ENCODE measurements at regions not wholly inside any gene's neighbourhood (a gene's known extent, or its start where the extent isn't known, plus 50 kb on each side); places are given as distances from the start of the nearest gene placed in this dataset.
"Not testable (repeated sequence)": the region's sequence is repeated elsewhere in the genome, so short reads cannot be mapped to it uniquely, and the experiment has no call there.

GRCh38 chr12:78359520-78359919, 505.1 kb upstream of the SYT1 start:
- in situ Hi-C loops (cut with HindIII; ENCODE audit: low pct_unique_long_range_greater_than_20kb, low sequenced_read_pairs), result no loop called here
- TF ChIP-seq JUND (IDR thresholded peaks at IDR 0.05; ENCODE audit: low read depth), result no peak
- DNase-seq (ENCODE audit: low read depth in 1 of 2, low spot score in 1 of 2), result no peak

- in situ Hi-C loops (cut with HindIII; ENCODE audit: low pct_unique_long_range_greater_than_20kb, low sequenced_read_pairs), result no loop called here
- TF ChIP-seq JUND (IDR thresholded peaks at IDR 0.05; ENCODE audit: low read depth), result no peak
- no peak for DNase-seq (ENCODE audit: low read depth in 1 of 2, low spot score in 1 of 2)
These were observed 502.9 kb upstream of the SYT1 start for GRCh38 chr12:78361683-78362082.

GRCh38 chr12:78371284-78371683, 493.3 kb upstream of the SYT1 start:
- no peak for TF ChIP-seq JUND (IDR thresholded peaks at IDR 0.05; ENCODE audit: low read depth)
- no peak for DNase-seq (ENCODE audit: low read depth in 1 of 2, low spot score in 1 of 2)
- in situ Hi-C loops (cut with HindIII; ENCODE audit: low pct_unique_long_range_greater_than_20kb, low sequenced_read_pairs), result no loop called here

- DNase-seq (ENCODE audit: low read depth in 1 of 2, low spot score in 1 of 2), result no peak
- no peak for TF ChIP-seq JUND (IDR thresholded peaks at IDR 0.05; ENCODE audit: low read depth)
These were observed 489.1 kb upstream of the SYT1 start for GRCh38 chr12:78375461-78375860.

GRCh38 chr12:78376257-78376656, 488.3 kb upstream of the SYT1 start:
- no peak for DNase-seq (ENCODE audit: low read depth in 1 of 2, low spot score in 1 of 2)
- in situ Hi-C loops (cut with HindIII; ENCODE audit: low pct_unique_long_range_greater_than_20kb, low sequenced_read_pairs), result no loop called here

More at GRCh38 chr12:78375461-78375860, 489.1 kb upstream of the SYT1 start:
- in situ Hi-C loops (cut with HindIII; ENCODE audit: low pct_unique_long_range_greater_than_20kb, low sequenced_read_pairs), result no loop called here

GRCh38 chr12:78379065-78379464, 485.5 kb upstream of the SYT1 start:
- DNase-seq (ENCODE audit: low read depth in 1 of 2, low spot score in 1 of 2); in situ Hi-C loops (cut with HindIII; ENCODE audit: low pct_unique_long_range_greater_than_20kb, low sequenced_read_pairs): not testable (repeated sequence)

More at GRCh38 chr12:78376257-78376656, 488.3 kb upstream of the SYT1 start:
- TF ChIP-seq JUND (IDR thresholded peaks at IDR 0.05; ENCODE audit: low read depth), result no peak

GRCh38 chr12:78383414-78383813, 481.2 kb upstream of the SYT1 start:
- DNase-seq (ENCODE audit: low read depth in 1 of 2, low spot score in 1 of 2), result no peak

GRCh38 chr12:78384541-78384940, 480.0 kb upstream of the SYT1 start:
- no peak for DNase-seq (ENCODE audit: low read depth in 1 of 2, low spot score in 1 of 2)
- no peak for TF ChIP-seq JUND (IDR thresholded peaks at IDR 0.05; ENCODE audit: low read depth)
- in situ Hi-C loops (cut with HindIII; ENCODE audit: low pct_unique_long_range_greater_than_20kb, low sequenced_read_pairs), result no loop called here

More at GRCh38 chr12:78383414-78383813, 481.2 kb upstream of the SYT1 start:
- in situ Hi-C loops (cut with HindIII; ENCODE audit: low pct_unique_long_range_greater_than_20kb, low sequenced_read_pairs), result no loop called here
- no peak for TF ChIP-seq JUND (IDR thresholded peaks at IDR 0.05; ENCODE audit: low read depth)

- no peak for TF ChIP-seq JUND (IDR thresholded peaks at IDR 0.05; ENCODE audit: low read depth)
- in situ Hi-C loops (cut with HindIII; ENCODE audit: low pct_unique_long_range_greater_than_20kb, low sequenced_read_pairs), result no loop called here
- DNase-seq (ENCODE audit: low read depth in 1 of 2, low spot score in 1 of 2), result no peak
These were observed 479.0 kb upstream of the SYT1 start for GRCh38 chr12:78385541-78385940.

- TF ChIP-seq JUND (IDR thresholded peaks at IDR 0.05; ENCODE audit: low read depth), result no peak
- in situ Hi-C loops (cut with HindIII; ENCODE audit: low pct_unique_long_range_greater_than_20kb, low sequenced_read_pairs), result no loop called here
- no peak for DNase-seq (ENCODE audit: low read depth in 1 of 2, low spot score in 1 of 2)
These were observed 477.7 kb upstream of the SYT1 start for GRCh38 chr12:78386871-78387270.

GRCh38 chr12:78387721-78388120, 476.9 kb upstream of the SYT1 start:
- in situ Hi-C loops (cut with HindIII; ENCODE audit: low pct_unique_long_range_greater_than_20kb, low sequenced_read_pairs), result no loop called here
- DNase-seq (ENCODE audit: low read depth in 1 of 2, low spot score in 1 of 2), result no peak
- TF ChIP-seq JUND (IDR thresholded peaks at IDR 0.05; ENCODE audit: low read depth), result no peak

- in situ Hi-C loops (cut with HindIII; ENCODE audit: low pct_unique_long_range_greater_than_20kb, low sequenced_read_pairs), result no loop called here
- no peak for DNase-seq (ENCODE audit: low read depth in 1 of 2, low spot score in 1 of 2)
- TF ChIP-seq JUND (IDR thresholded peaks at IDR 0.05; ENCODE audit: low read depth), result no peak
These were observed 476.1 kb upstream of the SYT1 start for GRCh38 chr12:78388461-78388860.

GRCh38 chr12:78390920-78391319, 473.7 kb upstream of the SYT1 start:
- in situ Hi-C loops (cut with HindIII; ENCODE audit: low pct_unique_long_range_greater_than_20kb, low sequenced_read_pairs), result no loop called here
- no peak for DNase-seq (ENCODE audit: low read depth in 1 of 2, low spot score in 1 of 2)
- no peak for TF ChIP-seq JUND (IDR thresholded peaks at IDR 0.05; ENCODE audit: low read depth)

GRCh38 chr12:78392918-78393317, 471.7 kb upstream of the SYT1 start:
- TF ChIP-seq JUND (IDR thresholded peaks at IDR 0.05; ENCODE audit: low read depth), result no peak
- peak in 1 of 2 experiments; percentile 53 for DNase-seq (ENCODE audit: low read depth in 1 of 2, low spot score in 1 of 2)
- in situ Hi-C loops (cut with HindIII; ENCODE audit: low pct_unique_long_range_greater_than_20kb, low sequenced_read_pairs), result no loop called here
